Left kidney (tissue), 1 donor: ENCODE measurements at regions not wholly inside any gene's neighbourhood (a gene's known extent, or its start where the extent isn't known, plus 50 kb on each side); places are given as distances from the start of the nearest gene placed in this dataset.
"Not testable (repeated sequence)": the region's sequence is repeated elsewhere in the genome, so short reads cannot be mapped to it uniquely, and the experiment has no call there.

Source experiments
- DNase-seq: peaks from one replicate; pipeline ENCODE4 v3.0.0-alpha.2; 2013

GRCh38 chr3:190988102-190988501 is 125.6 kb upstream of the GMNC start:
- no peak for DNase-seq

- DNase-seq, result no peak
Observed at GRCh38 chr3:190984502-190985244, 122.2 kb upstream of the GMNC start.

GRCh38 chr3:190983875-190984274 is 121.4 kb upstream of the GMNC start:
- DNase-seq, result no peak

- DNase-seq, result no peak
Observed at GRCh38 chr3:190973771-190974170, 111.3 kb upstream of the GMNC start.

GRCh38 chr3:190972840-190973270 is 110.4 kb upstream of the GMNC start:
- DNase-seq, result no peak

- DNase-seq, result no peak
Observed at GRCh38 chr3:190972196-190972595, 109.7 kb upstream of the GMNC start.

- no peak for DNase-seq
Observed at GRCh38 chr3:190970560-190970959, 108.1 kb upstream of the GMNC start.

- DNase-seq, result no peak
Observed at GRCh38 chr3:190968616-190969015, 106.1 kb upstream of the GMNC start.

GRCh38 chr3:190964931-190965330 is 102.4 kb upstream of the GMNC start:
- not testable (repeated sequence) for DNase-seq

GRCh38 chr3:190959077-190959476 is 96.6 kb upstream of the GMNC start:
- DNase-seq, result no peak

- DNase-seq, result no peak
Observed at GRCh38 chr3:190941694-190942260, 79.3 kb upstream of the GMNC start.

- DNase-seq, result not testable (repeated sequence)
Observed at GRCh38 chr3:190934616-190935015, 72.1 kb upstream of the GMNC start.

GRCh38 chr3:190926619-190927018 is 64.1 kb upstream of the GMNC start:
- no peak for DNase-seq

- DNase-seq, result no peak
Observed at GRCh38 chr3:190912736-190913135, 50.2 kb upstream of the GMNC start.
